HCT116 (cell line): ENCODE measurements at regions not wholly inside any gene's neighbourhood (a gene's known extent, or its start where the extent isn't known, plus 50 kb on each side); places are given as distances from the start of the nearest gene placed in this dataset.

Experiments used
- CTCF ChIP-seq, 3 experiments: fragments of 200-600 bp in 1 of 3; sonication (generic) in 1 of 3; IDR thresholded peaks in 2 of 3; conservative IDR thresholded peaks in 1 of 3; 2 replicates each; pipeline ENCODE4 v1.5.1; 2012 to 2017; ENCODE audit warnings: low read depth in 2 of 3, low read length in 2 of 3, antibody characterized with exemption in 1 of 3, borderline replicate concordance in 1 of 3, control low read depth in 1 of 3, mild to moderate bottlenecking in 1 of 3, mixed read lengths in 1 of 3, mixed run types in 1 of 3, moderate library complexity in 1 of 3; ENCODE audit not compliant: insufficient read depth in 1 of 3
- EZH2 ChIP-seq: fragments of 200-600 bp; sonication (generic); IDR thresholded peaks from 2 replicates; pipeline ENCODE4 v1.6.1; 2017; ENCODE audit warnings: antibody characterized with exemption, mixed run types
- EZH2phosphoT487 ChIP-seq: fragments of 200-600 bp; IDR thresholded peaks from 2 replicates; pipeline ENCODE4 v1.6.1; 2018; ENCODE audit warnings: antibody characterized with exemption, borderline replicate concordance
- POLR2A ChIP-seq: IDR thresholded peaks from 2 replicates; pipeline ENCODE4 v1.7.0; 2011; ENCODE audit warnings: borderline replicate concordance; ENCODE audit not compliant: insufficient read depth, insufficient read length; ENCODE audit errors: extremely low read depth
- POLR2AphosphoS5 ChIP-seq: IDR thresholded peaks from 2 replicates; pipeline ENCODE4 v1.6.1; 2011; ENCODE audit warnings: mild to moderate bottlenecking, low read depth, low read length, moderate library complexity
- REST ChIP-seq: IDR thresholded peaks from 2 replicates; pipeline ENCODE4 v1.6.1; 2012; ENCODE audit warnings: low read depth
- YY1 ChIP-seq: IDR thresholded peaks from 2 replicates; pipeline ENCODE4 v1.6.1; 2011; ENCODE audit warnings: low read length, low read depth, moderate library complexity, mild to moderate bottlenecking; ENCODE audit not compliant: insufficient replicate concordance; ENCODE audit errors: extremely low read depth
- ZNF274 ChIP-seq: fragments of 200-500 bp; sonication (Bioruptor generic); IDR thresholded peaks from 2 replicates; pipeline ENCODE4 v1.6.1; 2014; ENCODE audit warnings: mild to moderate bottlenecking, low read depth, low read length, inconsistent platforms

- TF ChIP-seq REST (no peak), CTCF (IDR thresholded peaks at IDR 0.05 in 2 of 3, conservative IDR thresholded peaks at IDR 0.05 in 1 of 3; ENCODE audit: borderline replicate concordance in 1 of 3, insufficient read depth in 1 of 3, low read depth in 2 of 3, low read length in 2 of 3) (no peak), YY1 (no peak), EZH2phosphoT487 (no peak), EZH2 (no peak), POLR2A (no peak), ZNF274 (no peak), POLR2AphosphoS5 (no peak)
These were observed 170.5 kb downstream of the PYDC2 start for GRCh38 chr3:191631496-191631895.
